ENCODE measurements at regions not wholly inside any gene's neighbourhood (a gene's known extent, or its start where the extent isn't known, plus 50 kb on each side); places are given as distances from the start of the nearest gene placed in this dataset. TPM values are rescaled to one million over a fixed set of nuclear protein-coding genes. Genes with fewer than 3 reads are reported as not detected.

Small RNAs in the stretch of these regions (small RNA-seq; reads per million reads assigned to genes)
- gene AC018692.3 (ENCODE audit: insufficient read depth): not detected
- gene RF00003 (ENCODE audit: insufficient read depth): 5.2 reads per million, percentile 72 among the genes with 10 or more reads in this experiment
- gene RF00156 (ENCODE audit: insufficient read depth): not detected
- gene RN7SL52P (ENCODE audit: insufficient read depth): not detected
